BJ (cell line): ENCODE measurements at regions not wholly inside any gene's neighbourhood (a gene's known extent, or its start where the extent isn't known, plus 50 kb on each side); places are given as distances from the start of the nearest gene placed in this dataset.

ENCODE experiments used
- CTCF ChIA-PET: fragments of 350-600 bp; formaldehyde crosslinking; extraction: SDS; loops from one replicate; lab custom pipeline; 2021; ENCODE audit warnings: antibody characterized with exemption, inconsistent platforms; lab: Yijun Ruan, JAX
- POLR2A ChIA-PET: fragments of 300-600 bp; sonication (Branson Sonifier 250); formaldehyde crosslinking; extraction: SDS; loops from one replicate; lab custom pipeline; 2021; ENCODE audit warnings: antibody characterized with exemption; lab: Charles Lee
- DNase-seq: peaks from one replicate; pipeline ENCODE4 v3.0.0-alpha.2; 2011; ENCODE audit warnings: low read depth
- H3K27me3 ChIP-seq: 2 replicates; pipeline ENCODE4 v1.6.0; 2011; ENCODE audit warnings: low read length; ENCODE audit not compliant: control insufficient read depth, insufficient read depth
- H3K36me3 ChIP-seq: 2 replicates; pipeline ENCODE4 v1.5.1; 2011; ENCODE audit warnings: low read length; ENCODE audit not compliant: control insufficient read depth, insufficient read depth
- H3K4me3 ChIP-seq: 2 replicates; pipeline ENCODE4 v1.5.1; 2011; ENCODE audit warnings: low read depth, mild to moderate bottlenecking, control low read depth, low read length
- CTCF ChIP-seq: IDR thresholded peaks from 2 replicates; pipeline ENCODE4 v1.5.1; 2011; ENCODE audit warnings: low read depth, mild to moderate bottlenecking, control low read depth, inconsistent platforms, low read length, moderate library complexity; ENCODE audit not compliant: insufficient read depth

- DNase-seq = no peak
- ChIA-PET CTCF (no interaction called here), POLR2A (no interaction called here)
- no peaks in the 10 kb centered on the region for H3K36me3 ChIP-seq
- H3K27me3 ChIP-seq = no peaks in the 10 kb centered on the region
- no peak for TF ChIP-seq CTCF
- H3K4me3 ChIP-seq = no peak overlapping the region
Measured at GRCh38 chr2:186201371-186201770, 284.7 kb upstream of the ZC3H15 start.

GRCh38 chr2:186205254-186205911 is 280.7 kb upstream of the ZC3H15 start:
- no peaks in the 10 kb centered on the region for H3K27me3 ChIP-seq
- no peaks in the 10 kb centered on the region for H3K36me3 ChIP-seq
- no peak for DNase-seq
- no peak for TF ChIP-seq CTCF
- H3K4me3 ChIP-seq = no peak overlapping the region
- ChIA-PET CTCF (no interaction called here), POLR2A (no interaction called here)

GRCh38 chr2:186209532-186209931 is 276.5 kb upstream of the ZC3H15 start:
- H3K4me3 ChIP-seq = no peak overlapping the region
- CTCF ChIA-PET = no interaction called here
- TF ChIP-seq CTCF = no peak
- DNase-seq = no peak
- POLR2A ChIA-PET = no interaction called here
- no peaks in the 10 kb centered on the region for H3K36me3 ChIP-seq
- H3K27me3 ChIP-seq = no peaks in the 10 kb centered on the region

- Histone ChIP-seq H3K36me3 (no peaks in the 10 kb centered on the region), H3K4me3 (no peak overlapping the region), H3K27me3 (no peaks in the 10 kb centered on the region)
- ChIA-PET CTCF (interaction anchor here (0.7 kb wide), 1 partner anchor 8 kb away, joined by 3 read pairs; no protein-coding TSS in a partner anchor), POLR2A (no interaction called here)
- TF ChIP-seq CTCF = no peak
- no peak for DNase-seq
Measured at GRCh38 chr2:186220409-186220808, 265.7 kb upstream of the ZC3H15 start.

GRCh38 chr2:186229265-186229664 is 256.8 kb upstream of the ZC3H15 start:
- POLR2A ChIA-PET = no interaction called here
- no peak for TF ChIP-seq CTCF
- Histone ChIP-seq H3K27me3 (no peaks in the 10 kb centered on the region), H3K36me3 (no peaks in the 10 kb centered on the region), H3K4me3 (no peak overlapping the region)
- no peak for DNase-seq
- CTCF ChIA-PET = no interaction called here
